Parathyroid adenoma (tissue), 2 donors: ENCODE measurements at regions not wholly inside any gene's neighbourhood (a gene's known extent, or its start where the extent isn't known, plus 50 kb on each side); places are given as distances from the start of the nearest gene placed in this dataset.
"Not testable (repeated sequence)": the region's sequence is repeated elsewhere in the genome, so short reads cannot be mapped to it uniquely, and the experiment has no call there.

Experiments used
- H2AFZ ChIP-seq: fragments of 300-600 bp; sonication (generic); one replicate; pipeline ENCODE4 v1.7.0; 2017; ENCODE audit warnings: antibody characterized with exemption, mild to moderate bottlenecking
- H3K27ac ChIP-seq: fragments of 300-600 bp; sonication (generic); one replicate; pipeline ENCODE4 v1.7.0; 2017
- H3K27me3 ChIP-seq: fragments of 300-600 bp; sonication (generic); one replicate; pipeline ENCODE4 v1.7.0; 2017; ENCODE audit warnings: low read length; ENCODE audit not compliant: control insufficient read depth, insufficient read depth
- H3K36me3 ChIP-seq: fragments of 300-600 bp; sonication (generic); one replicate; pipeline ENCODE4 v1.7.0; 2017; ENCODE audit warnings: low read length; ENCODE audit not compliant: control insufficient read depth, insufficient read depth
- H3K4me1 ChIP-seq: fragments of 300-600 bp; sonication (generic); one replicate; pipeline ENCODE4 v1.7.0; 2017; ENCODE audit warnings: control low read depth
- H3K4me2 ChIP-seq: fragments of 300-600 bp; sonication (generic); one replicate; pipeline ENCODE4 v1.7.0; 2017; ENCODE audit warnings: low read length
- H3K4me3 ChIP-seq: fragments of 300-600 bp; sonication (generic); one replicate; pipeline ENCODE4 v1.7.0; 2017; ENCODE audit warnings: low read depth, low read length
- H3K79me2 ChIP-seq: fragments of 300-600 bp; sonication (generic); one replicate; pipeline ENCODE4 v1.7.0; 2017; ENCODE audit warnings: control low read depth
- H3K9ac ChIP-seq: fragments of 300-600 bp; sonication (generic); one replicate; pipeline ENCODE4 v1.7.0; 2017; ENCODE audit warnings: mild to moderate bottlenecking
- H3K9me3 ChIP-seq: fragments of 300-600 bp; sonication (generic); one replicate; pipeline ENCODE4 v1.7.0; 2017; ENCODE audit warnings: low read length; ENCODE audit not compliant: control insufficient read depth
- TF ChIP-seq, protein P1 (sequence below): fragments of 300-600 bp; sonication (generic); IDR thresholded peaks from one replicate; pipeline ENCODE4 v1.7.0; 2017; ENCODE audit warnings: antibody characterized with exemption, mild to moderate bottlenecking
- donor health status: primary hyperparathyroidism.

DNA sequence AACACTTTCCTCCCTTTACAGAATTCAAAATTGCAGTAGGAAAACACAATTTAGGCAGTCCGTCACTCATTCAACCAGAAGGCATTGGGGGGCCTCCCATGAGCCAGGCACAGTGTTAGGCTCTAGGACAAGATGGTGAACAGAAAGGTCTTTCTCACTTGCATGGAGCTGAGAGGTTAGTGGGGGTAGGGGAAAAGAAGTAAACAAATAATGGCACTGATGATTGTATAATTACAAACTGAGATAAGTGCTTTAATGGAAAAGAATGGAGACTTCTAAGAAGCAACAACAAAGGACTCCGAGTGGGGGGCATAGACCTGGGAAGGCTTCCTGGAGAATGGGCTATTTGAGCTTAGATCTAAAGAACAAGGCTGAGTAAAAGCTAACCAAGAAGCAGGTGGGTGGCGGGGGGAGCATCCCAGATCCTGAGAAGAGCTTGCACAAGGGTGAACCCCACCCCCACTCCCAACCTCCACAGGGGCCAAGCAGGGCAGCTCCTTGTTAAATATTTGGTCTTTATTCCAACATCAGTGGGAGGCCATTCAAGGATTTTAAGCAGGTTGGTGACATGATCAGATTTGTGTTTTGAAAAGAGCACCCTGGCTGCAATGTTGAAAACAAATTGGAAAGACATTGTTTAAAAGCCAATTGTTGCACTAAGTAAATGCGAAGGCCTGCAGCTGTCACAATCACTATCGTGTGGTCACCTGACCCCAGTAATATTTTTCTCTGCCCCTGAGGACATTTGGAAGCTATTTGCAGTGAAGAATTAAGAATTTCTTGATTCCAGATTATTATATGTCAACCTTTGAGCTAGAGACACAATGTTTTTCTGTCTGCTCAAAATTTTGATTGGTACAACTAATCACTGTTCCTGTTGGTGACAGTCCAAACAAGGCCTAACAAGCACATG is 73.9 kb upstream of the EFNA5 start:
- Histone ChIP-seq H3K4me3 (no peak overlapping the region), H3K27ac (no peak overlapping the region), H3K27me3 (no peaks in the 10 kb centered on the region), H3K9me3 (no peaks in the 10 kb centered on the region), H3K79me2 (no peaks in the 10 kb centered on the region), H3K9ac (no peak overlapping the region), H3K4me1 (no peaks in the 10 kb centered on the region), H3K36me3 (no peaks in the 10 kb centered on the region), H3K4me2 (no peak overlapping the region), H2AFZ (no peak overlapping the region)
- TF ChIP-seq, protein P1, sequence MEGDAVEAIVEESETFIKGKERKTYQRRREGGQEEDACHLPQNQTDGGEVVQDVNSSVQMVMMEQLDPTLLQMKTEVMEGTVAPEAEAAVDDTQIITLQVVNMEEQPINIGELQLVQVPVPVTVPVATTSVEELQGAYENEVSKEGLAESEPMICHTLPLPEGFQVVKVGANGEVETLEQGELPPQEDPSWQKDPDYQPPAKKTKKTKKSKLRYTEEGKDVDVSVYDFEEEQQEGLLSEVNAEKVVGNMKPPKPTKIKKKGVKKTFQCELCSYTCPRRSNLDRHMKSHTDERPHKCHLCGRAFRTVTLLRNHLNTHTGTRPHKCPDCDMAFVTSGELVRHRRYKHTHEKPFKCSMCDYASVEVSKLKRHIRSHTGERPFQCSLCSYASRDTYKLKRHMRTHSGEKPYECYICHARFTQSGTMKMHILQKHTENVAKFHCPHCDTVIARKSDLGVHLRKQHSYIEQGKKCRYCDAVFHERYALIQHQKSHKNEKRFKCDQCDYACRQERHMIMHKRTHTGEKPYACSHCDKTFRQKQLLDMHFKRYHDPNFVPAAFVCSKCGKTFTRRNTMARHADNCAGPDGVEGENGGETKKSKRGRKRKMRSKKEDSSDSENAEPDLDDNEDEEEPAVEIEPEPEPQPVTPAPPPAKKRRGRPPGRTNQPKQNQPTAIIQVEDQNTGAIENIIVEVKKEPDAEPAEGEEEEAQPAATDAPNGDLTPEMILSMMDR: no peak

DNA sequence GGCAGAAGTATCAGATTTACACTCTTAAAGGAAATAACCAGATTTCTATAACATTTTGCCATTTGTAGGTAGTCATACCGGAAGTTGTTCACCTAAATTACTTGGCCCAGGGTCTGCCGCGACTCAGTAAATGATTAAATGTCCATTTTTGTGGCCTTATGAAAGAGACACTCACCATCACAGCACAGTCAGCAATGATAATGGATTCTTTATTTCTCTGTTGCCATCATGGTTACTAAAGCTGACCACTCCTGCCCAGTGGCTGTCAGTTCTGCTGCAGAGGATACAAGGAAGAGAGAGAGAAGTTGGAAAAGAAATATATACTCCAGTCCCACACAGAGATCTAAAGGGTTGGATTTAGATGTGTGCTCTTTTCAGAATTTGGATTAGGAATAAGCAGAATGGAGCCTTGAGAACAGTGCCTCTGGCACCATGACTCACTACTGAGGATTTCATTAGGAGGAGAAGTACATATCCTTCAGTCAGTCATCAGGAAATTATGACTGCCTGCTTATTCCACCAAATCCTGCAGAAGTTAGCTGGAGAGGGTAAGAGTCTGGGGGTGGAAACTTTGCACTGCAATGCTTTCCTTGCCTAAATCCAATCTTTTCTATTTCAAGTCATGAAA is 72.8 kb upstream of the EFNA5 start:
- Histone ChIP-seq H3K27me3 (no peaks in the 10 kb centered on the region), H3K9me3 (no peaks in the 10 kb centered on the region), H3K79me2 (no peaks in the 10 kb centered on the region), H3K4me3 (no peak overlapping the region), H3K36me3 (no peaks in the 10 kb centered on the region), H3K27ac (no peak overlapping the region), H2AFZ (no peak overlapping the region), H3K4me2 (no peak overlapping the region), H3K9ac (no peak overlapping the region), H3K4me1 (no peaks in the 10 kb centered on the region)
- TF ChIP-seq, protein P1: no peak

DNA sequence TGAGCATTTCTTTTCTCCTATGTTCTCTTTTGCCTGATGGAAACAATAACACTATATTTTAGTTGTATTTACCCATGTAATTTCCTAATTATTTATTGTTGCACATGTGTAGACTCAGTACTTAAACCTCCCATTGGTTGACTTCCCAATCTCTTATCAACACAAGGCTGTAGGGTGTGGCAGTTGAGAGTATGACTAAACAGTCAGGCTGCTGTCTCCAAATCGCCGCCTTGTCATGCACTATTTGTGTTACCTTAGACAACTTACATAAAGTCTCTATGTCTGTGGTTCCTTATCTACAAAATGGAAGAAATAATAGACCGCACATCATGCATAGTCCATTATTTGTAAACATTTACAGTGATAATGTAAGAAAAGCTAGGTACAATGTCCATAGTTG is 68.9 kb upstream of the EFNA5 start:
- Histone ChIP-seq H3K4me1 (no peaks in the 10 kb centered on the region), H3K36me3 (no peaks in the 10 kb centered on the region), H3K27ac (no peak overlapping the region), H3K9me3 (no peaks in the 10 kb centered on the region), H3K4me2 (no peak overlapping the region), H3K9ac (no peak overlapping the region), H3K79me2 (no peaks in the 10 kb centered on the region), H3K27me3 (no peaks in the 10 kb centered on the region), H2AFZ (no peak overlapping the region), H3K4me3 (no peak overlapping the region)
- TF ChIP-seq, protein P1: no peak

DNA sequence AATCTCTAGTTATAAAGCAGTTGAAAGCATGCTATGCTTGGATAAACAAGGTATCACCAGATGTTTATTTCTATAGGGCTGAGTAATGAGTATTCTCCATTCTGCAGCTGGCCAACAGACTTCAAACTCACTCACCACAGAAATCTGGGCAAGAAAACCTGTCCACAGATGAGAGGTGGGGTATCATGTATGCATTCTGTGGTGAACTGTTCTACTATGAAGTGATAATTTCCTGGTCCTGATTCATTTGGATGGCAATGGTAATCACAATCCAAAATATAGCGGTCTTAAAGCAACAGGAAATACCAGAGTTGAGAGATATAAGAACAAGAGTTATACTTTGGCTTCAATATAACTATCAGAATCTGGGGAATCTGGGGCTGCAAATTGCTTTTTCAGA is 65.9 kb upstream of the EFNA5 start:
- no peaks in the 10 kb centered on the region for H3K4me1 ChIP-seq
- H3K79me2 ChIP-seq: no peaks in the 10 kb centered on the region
- H3K4me2 ChIP-seq: no peak overlapping the region
- TF ChIP-seq, protein P1: no peak
- H3K9ac ChIP-seq: no peak overlapping the region
- H2AFZ ChIP-seq: no peak overlapping the region
- H3K36me3 ChIP-seq: no peaks in the 10 kb centered on the region
- no peak overlapping the region for H3K4me3 ChIP-seq
- H3K9me3 ChIP-seq: no peaks in the 10 kb centered on the region
- no peaks in the 10 kb centered on the region for H3K27me3 ChIP-seq
- H3K27ac ChIP-seq: no peak overlapping the region

DNA sequence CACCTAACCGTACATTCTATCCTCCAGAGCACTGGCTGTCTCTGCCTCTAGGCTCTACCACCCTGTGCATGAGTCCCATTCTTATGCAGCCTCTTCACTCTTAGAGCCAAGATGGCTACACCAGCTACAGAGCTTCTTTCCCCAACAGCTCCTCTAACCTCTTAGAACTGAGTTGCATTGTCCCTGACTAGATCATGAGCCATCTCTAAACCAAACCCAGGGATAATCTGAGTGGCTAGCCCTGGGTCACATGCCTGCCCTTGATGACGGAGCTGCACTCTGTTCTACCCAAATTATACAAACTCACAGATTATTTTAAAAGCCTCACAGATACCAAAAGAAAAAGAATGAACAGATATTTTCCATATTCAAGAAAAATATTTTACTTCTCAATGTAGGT is 65.4 kb upstream of the EFNA5 start:
- not testable (repeated sequence) for H3K4me3 ChIP-seq, H2AFZ ChIP-seq, H3K9ac ChIP-seq, H3K4me1 ChIP-seq, H3K27ac ChIP-seq, H3K27me3 ChIP-seq, H3K4me2 ChIP-seq, H3K9me3 ChIP-seq, H3K36me3 ChIP-seq, H3K79me2 ChIP-seq
